H9 (cell line): ENCODE measurements at regions not wholly inside any gene's neighbourhood (a gene's known extent, or its start where the extent isn't known, plus 50 kb on each side); places are given as distances from the start of the nearest gene placed in this dataset.

Source experiments
- DNase-seq: peaks from one replicate; pipeline ENCODE4 v3.0.0-alpha.2; 2017
- H2AFZ ChIP-seq: one replicate; pipeline ENCODE4 v1.6.1; 2013; ENCODE audit warnings: mild to moderate bottlenecking, low read length, control low read depth, moderate library complexity
- H2AK5ac ChIP-seq: 2 replicates; pipeline ENCODE4 v1.6.1; 2013; ENCODE audit warnings: low read length, control low read depth, mixed read lengths; ENCODE audit not compliant: insufficient read length
- H2BK120ac ChIP-seq: one replicate; pipeline ENCODE4 v1.6.1; 2013; ENCODE audit warnings: low read depth, mild to moderate bottlenecking, low read length, control low read depth, inconsistent platforms; ENCODE audit not compliant: poor library complexity, severe bottlenecking
- H2BK12ac ChIP-seq: 2 replicates; pipeline ENCODE4 v1.6.1; 2013; ENCODE audit warnings: low read length, control low read depth, mixed read lengths, low read depth; ENCODE audit not compliant: insufficient read length
- H2BK15ac ChIP-seq: 2 replicates; pipeline ENCODE4 v1.6.1; 2013; ENCODE audit warnings: low read depth, low read length, control low read depth
- H2BK20ac ChIP-seq: one replicate; pipeline ENCODE4 v1.6.1; 2013; ENCODE audit warnings: low read depth, mild to moderate bottlenecking, low read length, control low read depth, inconsistent platforms; ENCODE audit not compliant: poor library complexity, severe bottlenecking
- H2BK5ac ChIP-seq: 2 replicates; pipeline ENCODE4 v1.6.1; 2013; ENCODE audit warnings: low read length, control low read depth, mixed read lengths; ENCODE audit not compliant: insufficient read length
- H3K14ac ChIP-seq: 2 replicates; pipeline ENCODE4 v1.6.1; 2013; ENCODE audit warnings: low read length, control low read depth; ENCODE audit not compliant: insufficient read depth
- H3K18ac ChIP-seq: 2 replicates; pipeline ENCODE4 v1.6.1; 2013; ENCODE audit warnings: low read depth, mild to moderate bottlenecking, mixed read lengths, low read length, control low read depth; ENCODE audit not compliant: insufficient read length
- H3K23ac ChIP-seq: 2 replicates; pipeline ENCODE4 v1.6.1; 2013; ENCODE audit warnings: low read length, control low read depth, mixed read lengths, low read depth; ENCODE audit not compliant: insufficient read length
- H3K23me2 ChIP-seq: 2 replicates; pipeline ENCODE4 v1.6.1; 2013; ENCODE audit warnings: low read depth, mild to moderate bottlenecking, mixed read lengths, low read length, control low read depth; ENCODE audit not compliant: insufficient read length, poor library complexity, severe bottlenecking
- H3K27ac ChIP-seq: 2 replicates; pipeline ENCODE4 v1.5.1; 2013; ENCODE audit warnings: low read length, control low read depth, mixed read lengths, low read depth; ENCODE audit not compliant: insufficient read length
- H3K27me3 ChIP-seq: 2 replicates; pipeline ENCODE4 v1.6.1; 2013; ENCODE audit warnings: low read length, control low read depth, inconsistent platforms; ENCODE audit not compliant: insufficient read depth
- H3K4ac ChIP-seq: 2 replicates; pipeline ENCODE4 v1.6.1; 2013; ENCODE audit warnings: low read depth, mild to moderate bottlenecking, control low read depth, inconsistent platforms, low read length, moderate library complexity
- H3K4me1 ChIP-seq: 2 replicates; pipeline ENCODE4 v1.6.1; 2013; ENCODE audit warnings: low read length, control low read depth, inconsistent platforms; ENCODE audit not compliant: insufficient read depth
- H3K4me2 ChIP-seq: 2 replicates; pipeline ENCODE4 v1.6.1; 2013; ENCODE audit warnings: low read length, control low read depth, mixed read lengths; ENCODE audit not compliant: insufficient read length, insufficient read depth
- H3K56ac ChIP-seq: 2 replicates; pipeline ENCODE4 v1.6.1; 2013; ENCODE audit warnings: low read depth, mild to moderate bottlenecking, mixed read lengths, low read length, control low read depth; ENCODE audit not compliant: insufficient read length
- H3K79me1 ChIP-seq: 2 replicates; pipeline ENCODE4 v1.6.1; 2013; ENCODE audit warnings: low read depth, mild to moderate bottlenecking, moderate library complexity, low read length, control low read depth, inconsistent platforms; ENCODE audit not compliant: insufficient read depth, poor library complexity, severe bottlenecking
- H3K79me2 ChIP-seq: 2 replicates; pipeline ENCODE4 v1.6.1; 2013; ENCODE audit warnings: low read length, control low read depth, inconsistent platforms; ENCODE audit not compliant: insufficient read depth
- H3K9ac ChIP-seq: 2 replicates; pipeline ENCODE4 v1.6.1; 2013; ENCODE audit warnings: low read length, control low read depth, mixed read lengths; ENCODE audit not compliant: insufficient read length; ENCODE audit errors: extremely low read depth
- H3K9me3 ChIP-seq: one replicate; pipeline ENCODE4 v1.6.1; 2013; ENCODE audit warnings: low read depth, low read length, inconsistent platforms; ENCODE audit not compliant: control insufficient read depth
- H3T11ph ChIP-seq: one replicate; pipeline ENCODE4 v1.6.1; 2013; ENCODE audit warnings: mild to moderate bottlenecking, low read length, control low read depth, inconsistent platforms
- H4K20me1 ChIP-seq: one replicate; pipeline ENCODE4 v1.6.1; 2013; ENCODE audit not compliant: control insufficient read depth, insufficient read length, insufficient read depth
- H4K5ac ChIP-seq: 2 replicates; pipeline ENCODE4 v1.6.1; 2013; ENCODE audit warnings: low read depth, mild to moderate bottlenecking, mixed read lengths, low read length, control low read depth; ENCODE audit not compliant: insufficient read length
- H4K8ac ChIP-seq: replicated peaks from 2 replicates; pipeline ENCODE4 v1.6.1; 2013; ENCODE audit warnings: low read length, control low read depth, mixed read lengths, low read depth; ENCODE audit not compliant: insufficient read length
- H4K91ac ChIP-seq: 2 replicates; pipeline ENCODE4 v1.6.1; 2013; ENCODE audit warnings: low read depth, mild to moderate bottlenecking, moderate library complexity, mixed read lengths, low read length, control low read depth; ENCODE audit not compliant: insufficient read length
- H3K27ac Mint-ChIP-seq, 3 experiments: 2 replicates in 2 of 3; 3 replicates in 1 of 3; pipeline ENCODE4 v1.8.0; 2020 to 2021; ENCODE audit warnings: mixed read lengths in 3 of 3, mild to moderate bottlenecking in 1 of 3, moderate library complexity in 1 of 3
- H3K27me3 Mint-ChIP-seq: 2 replicates; pipeline ENCODE4 v1.8.0; 2021; ENCODE audit warnings: low read depth, mild to moderate bottlenecking, moderate library complexity, mixed read lengths
- H3K36me3 Mint-ChIP-seq, 3 experiments: 2 replicates in 2 of 3; 3 replicates in 1 of 3; pipeline ENCODE4 v1.8.0; 2020 to 2021; ENCODE audit warnings: low read depth in 3 of 3, mixed read lengths in 3 of 3; ENCODE audit not compliant: insufficient read depth in 1 of 3
- H3K4me1 Mint-ChIP-seq, 2 experiments: 2 replicates each; pipeline ENCODE4 v1.8.0; 2020; ENCODE audit warnings: mixed read lengths in 2 of 2
- H3K4me3 Mint-ChIP-seq, 2 experiments: 2 replicates in 1 of 2; 3 replicates in 1 of 2; pipeline ENCODE4 v1.8.0; 2020 to 2021; ENCODE audit warnings: mild to moderate bottlenecking in 2 of 2, mixed read lengths in 2 of 2, moderate library complexity in 1 of 2
- H3K9me3 Mint-ChIP-seq, 2 experiments: 2 replicates in 1 of 2; 3 replicates in 1 of 2; pipeline ENCODE4 v1.8.0; 2020; ENCODE audit warnings: mild to moderate bottlenecking in 2 of 2, mixed read lengths in 2 of 2, moderate library complexity in 1 of 2
- WGBS: extraction: QIAGEN DNeasy Blood & Tissue Kit; methylation state at CpG from one replicate; pipeline ENCODE4 v1.1.7; 2013; ENCODE audit warnings: missing lambda C conversion rate, low lambda C conversion rate, mixed read lengths; ENCODE audit not compliant: insufficient read length; ENCODE audit errors: extremely low coverage; 5-methylcytosine and 5-hydroxymethylcytosine counted together
- TF ChIP-seq, protein P1 (sequence below): fragments of 200-600 bp; sonication (generic); conservative IDR thresholded peaks from 3 replicates; pipeline ENCODE4 v1.8.0; 2021; ENCODE audit warnings: antibody characterized with exemption, mild to moderate bottlenecking

DNA sequence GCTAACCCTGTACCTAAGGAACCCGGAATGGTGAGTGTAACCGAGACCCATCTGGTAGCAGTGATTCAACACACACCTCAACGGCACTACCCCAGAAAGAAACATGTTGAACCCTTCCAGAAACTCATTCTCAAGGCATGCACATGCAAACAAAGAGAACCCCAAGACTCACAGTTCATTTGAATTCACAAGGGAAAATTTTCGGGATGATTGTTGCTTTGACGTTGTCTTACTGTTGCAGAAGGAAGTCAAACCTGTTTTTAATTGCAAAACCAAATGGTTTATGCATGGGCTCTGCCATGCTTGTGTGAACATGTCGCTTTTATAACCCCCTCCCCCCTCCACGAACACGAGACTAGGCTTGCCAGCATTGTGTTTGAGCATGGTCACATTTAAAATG lies 539.7 kb downstream of the GATA3 start:
- no peak overlapping the region for H3K56ac ChIP-seq
- Mint-ChIP-seq H3K4me1 (peaks cover 0 to 3% of the 10 kb centered on the region in 2 experiments; a peak in 2 of 4 replicates), H3K36me3 (no peaks in the 10 kb centered on the region), H3K9me3 (no peaks in the 10 kb centered on the region), H3K27ac (no peak overlapping the region), H3K27me3 (no peaks in the 10 kb centered on the region; the same call in none of the 2 replicates), H3K4me3 (no peak overlapping the region)
- no peak overlapping the region for H2BK15ac ChIP-seq
- no peak overlapping the region for H4K91ac ChIP-seq
- no peaks in the 10 kb centered on the region for H3K79me1 ChIP-seq
- H3K4me1 ChIP-seq, result no peaks in the 10 kb centered on the region
- H2AFZ ChIP-seq, result no peak overlapping the region
- H3K27ac ChIP-seq, result no peak overlapping the region
- H3K9ac ChIP-seq, result no peak overlapping the region
- H2AK5ac ChIP-seq, result no peak overlapping the region
- H2BK12ac ChIP-seq, result no peak overlapping the region
- no peak overlapping the region for H3K14ac ChIP-seq
- no peak overlapping the region for H3T11ph ChIP-seq
- no peaks in the 10 kb centered on the region for H4K20me1 ChIP-seq
- no peaks in the 10 kb centered on the region for H3K79me2 ChIP-seq
- no peaks in the 10 kb centered on the region for H3K9me3 ChIP-seq
- H3K23me2 ChIP-seq, result no peaks in the 10 kb centered on the region
- DNase-seq, result no peak
- H3K27me3 ChIP-seq, result no peaks in the 10 kb centered on the region
- H2BK5ac ChIP-seq, result no peak overlapping the region
- no peak overlapping the region for H3K18ac ChIP-seq
- no peak overlapping the region for H3K4me2 ChIP-seq
- no peak overlapping the region for H4K8ac ChIP-seq
- H2BK20ac ChIP-seq, result no peak overlapping the region
- H4K5ac ChIP-seq, result no peak overlapping the region
- TF ChIP-seq, protein P1, sequence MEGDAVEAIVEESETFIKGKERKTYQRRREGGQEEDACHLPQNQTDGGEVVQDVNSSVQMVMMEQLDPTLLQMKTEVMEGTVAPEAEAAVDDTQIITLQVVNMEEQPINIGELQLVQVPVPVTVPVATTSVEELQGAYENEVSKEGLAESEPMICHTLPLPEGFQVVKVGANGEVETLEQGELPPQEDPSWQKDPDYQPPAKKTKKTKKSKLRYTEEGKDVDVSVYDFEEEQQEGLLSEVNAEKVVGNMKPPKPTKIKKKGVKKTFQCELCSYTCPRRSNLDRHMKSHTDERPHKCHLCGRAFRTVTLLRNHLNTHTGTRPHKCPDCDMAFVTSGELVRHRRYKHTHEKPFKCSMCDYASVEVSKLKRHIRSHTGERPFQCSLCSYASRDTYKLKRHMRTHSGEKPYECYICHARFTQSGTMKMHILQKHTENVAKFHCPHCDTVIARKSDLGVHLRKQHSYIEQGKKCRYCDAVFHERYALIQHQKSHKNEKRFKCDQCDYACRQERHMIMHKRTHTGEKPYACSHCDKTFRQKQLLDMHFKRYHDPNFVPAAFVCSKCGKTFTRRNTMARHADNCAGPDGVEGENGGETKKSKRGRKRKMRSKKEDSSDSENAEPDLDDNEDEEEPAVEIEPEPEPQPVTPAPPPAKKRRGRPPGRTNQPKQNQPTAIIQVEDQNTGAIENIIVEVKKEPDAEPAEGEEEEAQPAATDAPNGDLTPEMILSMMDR, result no peak
- WGBS, result no CpG with 5 or more reads among the region's 8 CpGs
- H2BK120ac ChIP-seq, result no peak overlapping the region
- no peak overlapping the region for H3K23ac ChIP-seq
- no peak overlapping the region for H3K4ac ChIP-seq
